NCI-H2196 (cell line): ENCODE measurements at regions not wholly inside any gene's neighbourhood (a gene's known extent, or its start where the extent isn't known, plus 50 kb on each side); places are given as distances from the start of the nearest gene placed in this dataset.
"Not testable (repeated sequence)": the region's sequence is repeated elsewhere in the genome, so short reads cannot be mapped to it uniquely, and the experiment has no call there.

Experiments used
- DNase-seq: peaks from one replicate; lab custom pipeline; 2025; ENCODE audit not compliant: unreplicated experiment; lab: John Stamatoyannopoulos, UW

- no peak for DNase-seq
These were observed 778.0 kb upstream of the NECTIN3 start for GRCh38 chr3:110293660-110294059.

- DNase-seq: no peak
These were observed 774.7 kb upstream of the NECTIN3 start for GRCh38 chr3:110296885-110297284.

GRCh38 chr3:110301781-110302180, 769.8 kb upstream of the NECTIN3 start:
- no peak for DNase-seq

- no peak for DNase-seq
These were observed 764.4 kb upstream of the NECTIN3 start for GRCh38 chr3:110307065-110307809.

- no peak for DNase-seq
These were observed 760.1 kb upstream of the NECTIN3 start for GRCh38 chr3:110311541-110311940.

GRCh38 chr3:110314512-110315114, 757.0 kb upstream of the NECTIN3 start:
- DNase-seq: peak; percentile 82

- no peak for DNase-seq
These were observed 753.5 kb upstream of the NECTIN3 start for GRCh38 chr3:110318108-110318507.

GRCh38 chr3:110323349-110323748, 748.3 kb upstream of the NECTIN3 start:
- no peak for DNase-seq

GRCh38 chr3:110324171-110324705, 747.4 kb upstream of the NECTIN3 start:
- no peak for DNase-seq

- no peak for DNase-seq
These were observed 743.7 kb upstream of the NECTIN3 start for GRCh38 chr3:110327870-110328269.

- not testable (repeated sequence) for DNase-seq
These were observed 740.1 kb upstream of the NECTIN3 start for GRCh38 chr3:110331562-110331961.

GRCh38 chr3:110332629-110333028, 739.0 kb upstream of the NECTIN3 start:
- no peak for DNase-seq

GRCh38 chr3:110341047-110341446, 730.6 kb upstream of the NECTIN3 start:
- no peak for DNase-seq

GRCh38 chr3:110343376-110343775, 728.2 kb upstream of the NECTIN3 start:
- DNase-seq: no peak

- DNase-seq: no peak
These were observed 727.7 kb upstream of the NECTIN3 start for GRCh38 chr3:110343945-110344344.

- no peak for DNase-seq
These were observed 727.1 kb upstream of the NECTIN3 start for GRCh38 chr3:110344487-110344886.

GRCh38 chr3:110344897-110345767, 726.5 kb upstream of the NECTIN3 start:
- DNase-seq: no peak

GRCh38 chr3:110349295-110349694, 722.3 kb upstream of the NECTIN3 start:
- DNase-seq: no peak

GRCh38 chr3:110352841-110353604, 718.6 kb upstream of the NECTIN3 start:
- no peak for DNase-seq

- no peak for DNase-seq
These were observed 708.9 kb upstream of the NECTIN3 start for GRCh38 chr3:110362751-110363150.

- not testable (repeated sequence) for DNase-seq
These were observed 704.3 kb upstream of the NECTIN3 start for GRCh38 chr3:110367289-110367688.
